GM18861 (cell line): ENCODE measurements at regions not wholly inside any gene's neighbourhood (a gene's known extent, or its start where the extent isn't known, plus 50 kb on each side); places are given as distances from the start of the nearest gene placed in this dataset.

Source experiments
- ATAC-seq: cut with Tn5 transposase; IDR thresholded peaks from one replicate; pipeline ENCODE4 v1.9.1; 2021; ENCODE audit not compliant: unreplicated experiment

- ATAC-seq, result no peak
Observed at GRCh38 chr6:11332463-11332862, 100.0 kb upstream of the NEDD9 start.

- ATAC-seq, result no peak
Observed at GRCh38 chr6:11331111-11331510, 98.6 kb upstream of the NEDD9 start.

- no peak for ATAC-seq
Observed at GRCh38 chr6:11330413-11330760, 97.9 kb upstream of the NEDD9 start.

GRCh38 chr6:11329726-11330412 lies 97.4 kb upstream of the NEDD9 start:
- no peak for ATAC-seq

GRCh38 chr6:11328613-11329247 lies 96.3 kb upstream of the NEDD9 start:
- no peak for ATAC-seq

- ATAC-seq, result no peak
Observed at GRCh38 chr6:11327961-11328360, 95.5 kb upstream of the NEDD9 start.

GRCh38 chr6:11326116-11326515 lies 93.6 kb upstream of the NEDD9 start:
- no peak for ATAC-seq

GRCh38 chr6:11324453-11325015 lies 92.1 kb upstream of the NEDD9 start:
- ATAC-seq, result peak; percentile 79

- no peak for ATAC-seq
Observed at GRCh38 chr6:11323666-11324452, 91.4 kb upstream of the NEDD9 start.

GRCh38 chr6:11322252-11322885 lies 89.9 kb upstream of the NEDD9 start:
- no peak for ATAC-seq

- no peak for ATAC-seq
Observed at GRCh38 chr6:11320914-11321597, 88.6 kb upstream of the NEDD9 start.

GRCh38 chr6:11318835-11319813 lies 86.7 kb upstream of the NEDD9 start:
- no peak for ATAC-seq

GRCh38 chr6:11317885-11318771 lies 85.7 kb upstream of the NEDD9 start:
- peak; percentile 86 for ATAC-seq

- no peak for ATAC-seq
Observed at GRCh38 chr6:11315743-11316437, 83.4 kb upstream of the NEDD9 start.

GRCh38 chr6:11313207-11313606 lies 80.7 kb upstream of the NEDD9 start:
- no peak for ATAC-seq

GRCh38 chr6:11311970-11312369 lies 79.5 kb upstream of the NEDD9 start:
- ATAC-seq, result no peak

GRCh38 chr6:11309947-11310665 lies 77.6 kb upstream of the NEDD9 start:
- ATAC-seq, result no peak
